ENCODE measurements at regions not wholly inside any gene's neighbourhood (a gene's known extent, or its start where the extent isn't known, plus 50 kb on each side); places are given as distances from the start of the nearest gene placed in this dataset.

- POLR2A ChIA-PET: no interaction called here
Observed at GRCh38 chr1:58874342-58874741, 90.5 kb upstream of the JUN start.

DNA sequence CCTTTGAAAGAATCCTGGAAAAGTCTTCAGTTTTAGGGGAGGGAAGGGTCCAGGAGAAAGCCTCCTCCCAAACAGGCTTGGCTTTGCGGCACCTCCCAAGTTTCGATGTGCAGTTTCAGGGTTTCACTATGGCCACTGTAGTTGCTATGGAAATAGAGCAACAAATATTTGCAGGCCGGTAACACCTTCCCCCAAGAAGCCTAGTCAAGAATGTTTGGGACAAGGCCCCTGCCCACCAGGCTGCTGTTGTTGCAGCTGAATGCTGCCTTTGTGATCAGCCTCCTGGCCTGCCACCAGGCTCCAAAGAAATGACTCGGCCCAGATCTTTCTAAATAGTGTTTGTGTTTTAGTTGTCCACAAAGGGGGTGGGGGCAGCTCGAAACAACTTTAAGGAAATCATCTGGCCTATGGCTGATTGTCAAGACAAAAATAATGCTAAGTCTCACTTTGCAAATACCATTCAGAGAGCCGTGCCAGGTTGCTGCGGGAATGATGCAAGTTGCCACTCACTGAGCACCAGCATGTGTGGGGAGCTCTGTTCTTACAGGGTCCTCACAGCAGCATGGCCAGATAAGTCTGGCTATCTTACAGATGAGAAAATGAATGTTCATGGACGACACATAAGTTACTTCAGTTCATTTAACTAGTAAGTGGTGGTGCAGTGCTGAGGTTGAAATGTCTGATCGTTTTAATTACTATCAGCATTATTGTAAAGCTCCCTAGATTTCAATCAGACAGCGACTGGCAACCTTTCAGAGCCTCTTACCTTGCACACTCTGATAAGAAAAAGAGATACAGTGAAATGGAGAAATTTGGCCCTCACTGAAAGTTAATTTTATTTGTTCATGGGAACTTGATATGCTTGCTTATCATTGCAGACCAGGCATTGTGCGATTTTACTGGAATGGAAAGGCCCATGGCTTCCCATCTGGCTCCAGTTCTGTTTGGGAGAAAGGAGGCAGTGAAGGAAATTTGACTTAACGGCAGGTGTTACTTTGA, 91.2 kb upstream of the JUN start:
- H3K9me3 Mint-ChIP-seq (ENCODE audit: unreplicated experiment): no peaks in the 10 kb centered on the region
- peaks cover 5% of the 10 kb centered on the region for H3K36me3 Mint-ChIP-seq (ENCODE audit: insufficient read depth, unreplicated experiment)
- CTCF ChIA-PET: interaction anchor here (0.6 to 0.9 kb wide), 2 partner anchors 25 to 63 kb away, joined by 3 to 4 read pairs; no protein-coding TSS in a partner anchor
- no peak for DNase-seq (ENCODE audit: unreplicated experiment)
- H3K4me3 Mint-ChIP-seq (ENCODE audit: unreplicated experiment): no peak overlapping the region
- BruUV-seq (replicated peaks): no TSS peak
- POLR2A ChIA-PET: no interaction called here
- TF ChIP-seq, protein P1, sequence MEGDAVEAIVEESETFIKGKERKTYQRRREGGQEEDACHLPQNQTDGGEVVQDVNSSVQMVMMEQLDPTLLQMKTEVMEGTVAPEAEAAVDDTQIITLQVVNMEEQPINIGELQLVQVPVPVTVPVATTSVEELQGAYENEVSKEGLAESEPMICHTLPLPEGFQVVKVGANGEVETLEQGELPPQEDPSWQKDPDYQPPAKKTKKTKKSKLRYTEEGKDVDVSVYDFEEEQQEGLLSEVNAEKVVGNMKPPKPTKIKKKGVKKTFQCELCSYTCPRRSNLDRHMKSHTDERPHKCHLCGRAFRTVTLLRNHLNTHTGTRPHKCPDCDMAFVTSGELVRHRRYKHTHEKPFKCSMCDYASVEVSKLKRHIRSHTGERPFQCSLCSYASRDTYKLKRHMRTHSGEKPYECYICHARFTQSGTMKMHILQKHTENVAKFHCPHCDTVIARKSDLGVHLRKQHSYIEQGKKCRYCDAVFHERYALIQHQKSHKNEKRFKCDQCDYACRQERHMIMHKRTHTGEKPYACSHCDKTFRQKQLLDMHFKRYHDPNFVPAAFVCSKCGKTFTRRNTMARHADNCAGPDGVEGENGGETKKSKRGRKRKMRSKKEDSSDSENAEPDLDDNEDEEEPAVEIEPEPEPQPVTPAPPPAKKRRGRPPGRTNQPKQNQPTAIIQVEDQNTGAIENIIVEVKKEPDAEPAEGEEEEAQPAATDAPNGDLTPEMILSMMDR (IDR thresholded peaks at IDR 0.05; ENCODE audit: unreplicated experiment): no peak
- H3K27ac Mint-ChIP-seq (ENCODE audit: low read depth, unreplicated experiment): no peak overlapping the region
- intact Hi-C loops (cut with micrococcal nuclease): no loop called here
- no peaks in the 10 kb centered on the region for H3K27me3 Mint-ChIP-seq (ENCODE audit: insufficient read depth, unreplicated experiment)
- no peaks in the 10 kb centered on the region for H3K4me1 Mint-ChIP-seq (ENCODE audit: insufficient read depth, unreplicated experiment)

More at GRCh38 chr1:58874342-58874741, 90.5 kb upstream of the JUN start:
- H3K4me1 Mint-ChIP-seq (ENCODE audit: insufficient read depth, unreplicated experiment): no peaks in the 10 kb centered on the region
- TF ChIP-seq, protein P1 (IDR thresholded peaks at IDR 0.05; ENCODE audit: unreplicated experiment): no peak
- CTCF ChIA-PET: interaction anchor here (0.6 to 0.9 kb wide), 2 partner anchors 25 to 64 kb away, joined by 3 to 4 read pairs; no protein-coding TSS in a partner anchor
- H3K36me3 Mint-ChIP-seq (ENCODE audit: insufficient read depth, unreplicated experiment): peaks cover 5% of the 10 kb centered on the region
- no peak overlapping the region for H3K4me3 Mint-ChIP-seq (ENCODE audit: unreplicated experiment)
- DNase-seq (ENCODE audit: unreplicated experiment): no peak
- no peak overlapping the region for H3K27ac Mint-ChIP-seq (ENCODE audit: low read depth, unreplicated experiment)
- intact Hi-C loops (cut with micrococcal nuclease): no loop called here
- H3K27me3 Mint-ChIP-seq (ENCODE audit: insufficient read depth, unreplicated experiment): no peaks in the 10 kb centered on the region
- no TSS peak for BruUV-seq (replicated peaks)
- H3K9me3 Mint-ChIP-seq (ENCODE audit: unreplicated experiment): no peaks in the 10 kb centered on the region

- peak; percentile 26 for DNase-seq (ENCODE audit: unreplicated experiment)
- TF ChIP-seq, protein P1 (IDR thresholded peaks at IDR 0.05; ENCODE audit: unreplicated experiment): no peak
- no TSS peak for BruUV-seq (replicated peaks)
- intact Hi-C loops (cut with micrococcal nuclease): no loop called here
- H3K4me3 Mint-ChIP-seq (ENCODE audit: unreplicated experiment): no peak overlapping the region
- peaks cover 5% of the 10 kb centered on the region for H3K36me3 Mint-ChIP-seq (ENCODE audit: insufficient read depth, unreplicated experiment)
- ChIA-PET POLR2A (interaction anchor here (0.6 to 1.2 kb wide), 3 partner anchors 17 to 257 kb away, joined by 3 to 4 read pairs (median 3); no protein-coding TSS in a partner anchor), CTCF (interaction anchor here (0.7 kb wide), 1 partner anchor 819 kb away, joined by 3 read pairs; no protein-coding TSS in a partner anchor)
- no peak overlapping the region for H3K27ac Mint-ChIP-seq (ENCODE audit: low read depth, unreplicated experiment)
- no peaks in the 10 kb centered on the region for H3K9me3 Mint-ChIP-seq (ENCODE audit: unreplicated experiment)
- H3K27me3 Mint-ChIP-seq (ENCODE audit: insufficient read depth, unreplicated experiment): no peaks in the 10 kb centered on the region
- peaks cover 22% of the 10 kb centered on the region for H3K4me1 Mint-ChIP-seq (ENCODE audit: insufficient read depth, unreplicated experiment)
Observed at GRCh38 chr1:58879464-58879863, 95.6 kb upstream of the JUN start.

- H3K4me3 Mint-ChIP-seq (ENCODE audit: unreplicated experiment): no peak overlapping the region
- intact Hi-C loops (cut with micrococcal nuclease): loop anchor here (5.0 kb wide), 1 partner anchor 63 kb away; no protein-coding TSS in a partner anchor
- no peaks in the 10 kb centered on the region for H3K9me3 Mint-ChIP-seq (ENCODE audit: unreplicated experiment)
- DNase-seq (ENCODE audit: unreplicated experiment): no peak
- no TSS peak for BruUV-seq (replicated peaks)
- no peaks in the 10 kb centered on the region for H3K27me3 Mint-ChIP-seq (ENCODE audit: insufficient read depth, unreplicated experiment)
- no peak overlapping the region for H3K27ac Mint-ChIP-seq (ENCODE audit: low read depth, unreplicated experiment)
- H3K36me3 Mint-ChIP-seq (ENCODE audit: insufficient read depth, unreplicated experiment): peaks cover 5% of the 10 kb centered on the region
- POLR2A ChIA-PET: interaction anchor here (0.9 to 1.1 kb wide), 2 partner anchors 9 to 17 kb away, joined by 3 to 4 read pairs; no protein-coding TSS in a partner anchor
- H3K4me1 Mint-ChIP-seq (ENCODE audit: insufficient read depth, unreplicated experiment): peaks cover 27% of the 10 kb centered on the region
- TF ChIP-seq, protein P1 (IDR thresholded peaks at IDR 0.05; ENCODE audit: unreplicated experiment): no peak
- CTCF ChIA-PET: interaction anchor here (0.7 to 1.1 kb wide), 2 partner anchors 36 to 41 kb away, joined by 3 to 4 read pairs; no protein-coding TSS in a partner anchor
Observed at GRCh38 chr1:58880592-58880991, 96.7 kb upstream of the JUN start.
